BE2C (cell line): ENCODE measurements at regions not wholly inside any gene's neighbourhood (a gene's known extent, or its start where the extent isn't known, plus 50 kb on each side); places are given as distances from the start of the nearest gene placed in this dataset.

Experiments used
- DNase-seq: peaks from one replicate; pipeline ENCODE4 v3.0.0-alpha.2; 2020
- H3K27me3 ChIP-seq: fragments of 250-450 bp; sonication (Bioruptor Pico); 2 replicates; pipeline ENCODE4 v1.5.1; 2020; ENCODE audit warnings: mild to moderate bottlenecking
- H3K36me3 ChIP-seq: fragments of 250-450 bp; sonication (Bioruptor Pico); 2 replicates; pipeline ENCODE4 v1.5.1; 2020; ENCODE audit warnings: mild to moderate bottlenecking
- H3K4me1 ChIP-seq: fragments of 250-450 bp; sonication (Bioruptor Pico); 2 replicates; pipeline ENCODE4 v1.5.1; 2020
- H3K4me3 ChIP-seq: 2 replicates; pipeline ENCODE4 v1.5.1; 2011; ENCODE audit warnings: low read depth, low read length
- H3K9me3 ChIP-seq: fragments of 250-450 bp; sonication (Bioruptor Pico); 2 replicates; pipeline ENCODE4 v1.5.1; 2020
- CTCF ChIP-seq: IDR thresholded peaks from 2 replicates; pipeline ENCODE4 v1.5.1; 2012; ENCODE audit warnings: mild to moderate bottlenecking, low read depth, low read length

- TF ChIP-seq CTCF, result no peak
- Histone ChIP-seq H3K36me3 (no peaks in the 10 kb centered on the region), H3K4me3 (no peak overlapping the region), H3K9me3 (no peaks in the 10 kb centered on the region), H3K4me1 (no peaks in the 10 kb centered on the region), H3K27me3 (no peaks in the 10 kb centered on the region)
- DNase-seq, result no peak
These were observed 206.4 kb upstream of the CFAP20DC start for GRCh38 chr3:59256230-59256629.

- Histone ChIP-seq H3K4me3 (no peak overlapping the region), H3K9me3 (no peaks in the 10 kb centered on the region), H3K27me3 (no peaks in the 10 kb centered on the region), H3K36me3 (no peaks in the 10 kb centered on the region), H3K4me1 (no peaks in the 10 kb centered on the region)
- no peak for TF ChIP-seq CTCF
- no peak for DNase-seq
These were observed 205.2 kb upstream of the CFAP20DC start for GRCh38 chr3:59254976-59255375.

- no peak for DNase-seq
- Histone ChIP-seq H3K27me3 (no peaks in the 10 kb centered on the region), H3K4me1 (no peaks in the 10 kb centered on the region), H3K36me3 (no peaks in the 10 kb centered on the region), H3K9me3 (no peaks in the 10 kb centered on the region), H3K4me3 (no peak overlapping the region)
- TF ChIP-seq CTCF, result no peak
These were observed 204.6 kb upstream of the CFAP20DC start for GRCh38 chr3:59254433-59254832.

- H3K9me3 ChIP-seq, result no peaks in the 10 kb centered on the region
- H3K4me3 ChIP-seq, result no peak overlapping the region
- DNase-seq, result no peak
- H3K4me1 ChIP-seq, result no peaks in the 10 kb centered on the region
- TF ChIP-seq CTCF, result no peak
- no peaks in the 10 kb centered on the region for H3K27me3 ChIP-seq
- H3K36me3 ChIP-seq, result no peaks in the 10 kb centered on the region
These were observed 203.7 kb upstream of the CFAP20DC start for GRCh38 chr3:59253523-59253922.

GRCh38 chr3:59251869-59252268 lies 202.0 kb upstream of the CFAP20DC start:
- Histone ChIP-seq H3K4me3 (no peak overlapping the region), H3K9me3 (no peaks in the 10 kb centered on the region), H3K27me3 (no peaks in the 10 kb centered on the region), H3K4me1 (no peaks in the 10 kb centered on the region), H3K36me3 (no peaks in the 10 kb centered on the region)
- TF ChIP-seq CTCF, result no peak
- no peak for DNase-seq

- H3K4me3 ChIP-seq, result no peak overlapping the region
- H3K4me1 ChIP-seq, result no peaks in the 10 kb centered on the region; the same call in none of the 2 replicates
- DNase-seq, result no peak
- H3K36me3 ChIP-seq, result no peaks in the 10 kb centered on the region
- H3K27me3 ChIP-seq, result no peaks in the 10 kb centered on the region
- TF ChIP-seq CTCF, result no peak
- H3K9me3 ChIP-seq, result no peaks in the 10 kb centered on the region
These were observed 200.8 kb upstream of the CFAP20DC start for GRCh38 chr3:59250600-59250999.
